Suprapubic skin (tissue), 4 donors: ENCODE measurements at regions not wholly inside any gene's neighbourhood (a gene's known extent, or its start where the extent isn't known, plus 50 kb on each side); places are given as distances from the start of the nearest gene placed in this dataset.

Experiments
- DNase-seq, 2 donors: peaks; one replicate each; pipeline ENCODE4 v3.0.0-alpha.2; 2019; ENCODE audit warnings: low spot score in 2 of 2
- H3K27ac ChIP-seq: fragments of 200-600 bp; sonication (generic); one replicate; pipeline ENCODE4 v1.5.1; 2019
- H3K27me3 ChIP-seq: fragments of 200-600 bp; sonication (generic); one replicate; pipeline ENCODE4 v1.5.1; 2019
- H3K36me3 ChIP-seq: fragments of 200-600 bp; sonication (generic); one replicate; pipeline ENCODE4 v1.5.1; 2019
- H3K4me1 ChIP-seq: fragments of 200-600 bp; sonication (generic); one replicate; pipeline ENCODE4 v1.5.1; 2019
- H3K4me3 ChIP-seq: fragments of 200-600 bp; sonication (generic); one replicate; pipeline ENCODE4 v1.5.1; 2019; ENCODE audit warnings: mild to moderate bottlenecking
- H3K9me3 ChIP-seq: fragments of 200-600 bp; sonication (generic); one replicate; pipeline ENCODE4 v1.5.1; 2019
- CTCF ChIP-seq, 2 donors: fragments of 200-600 bp in 1 of 2; fragments of 450-650 bp in 1 of 2; sonication (generic) in 1 of 2; IDR thresholded peaks; one replicate each; pipeline ENCODE4 v1.5.1; 2016 to 2019; ENCODE audit warnings: antibody characterized with exemption in 2 of 2, mild to moderate bottlenecking in 1 of 2, moderate library complexity in 1 of 2
- EP300 ChIP-seq: sonication (generic); formaldehyde crosslinking; IDR thresholded peaks from one replicate; pipeline ENCODE4 v1.6.1; 2017; ENCODE audit warnings: antibody characterized with exemption
- POLR2A ChIP-seq, 2 donors: fragments of 450-650 bp; IDR thresholded peaks; one replicate each; pipeline ENCODE4 v1.6.1; 2017; ENCODE audit warnings: antibody characterized with exemption in 2 of 2, mild to moderate bottlenecking in 2 of 2, moderate library complexity in 2 of 2
- POLR2AphosphoS5 ChIP-seq, 3 donors: sonication (generic); formaldehyde crosslinking; IDR thresholded peaks; one replicate each; pipeline ENCODE4 v1.6.1; 2017; ENCODE audit warnings: antibody characterized with exemption in 3 of 3
- WGBS: methylation state at CpG from one replicate; pipeline ENCODE4 v1.1.5; 2018; 5-methylcytosine and 5-hydroxymethylcytosine counted together

DNA sequence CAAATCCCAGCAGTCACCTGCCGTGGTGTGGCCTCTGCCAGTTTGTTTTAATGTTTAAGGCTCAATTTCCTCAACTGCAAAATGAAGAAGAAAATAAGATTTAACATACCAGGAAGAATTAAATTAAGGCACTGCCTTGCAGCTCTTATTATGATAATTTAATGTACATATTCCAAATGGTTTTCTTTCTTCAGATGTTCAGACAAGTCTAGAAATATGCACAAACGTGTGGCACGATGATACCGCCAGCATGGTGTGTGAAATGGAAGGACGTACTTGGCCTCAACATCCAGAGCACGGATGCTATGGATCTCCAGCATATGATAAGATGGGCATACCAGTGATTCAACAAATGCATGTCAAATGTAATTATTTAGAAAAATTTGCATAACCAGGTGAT lies 959.4 kb upstream of the TMEM132C start:
- no peak for TF ChIP-seq POLR2AphosphoS5 (IDR thresholded peaks at IDR 0.05)
- no peak for TF ChIP-seq EP300
- TF ChIP-seq CTCF (IDR thresholded peaks at IDR 0.05): no peak
- TF ChIP-seq POLR2A (IDR thresholded peaks at IDR 0.05): no peak
- H3K27me3 ChIP-seq: peaks cover 8% of the 10 kb centered on the region
- WGBS: 78% methylated on average over 6 of the region's 6 CpGs
- H3K36me3 ChIP-seq: no peaks in the 10 kb centered on the region
- H3K9me3 ChIP-seq: no peaks in the 10 kb centered on the region
- H3K4me1 ChIP-seq: no peaks in the 10 kb centered on the region
- DNase-seq: no peak
- no peak overlapping the region for H3K4me3 ChIP-seq
- no peak overlapping the region for H3K27ac ChIP-seq

- H3K9me3 ChIP-seq: no peaks in the 10 kb centered on the region
- no peaks in the 10 kb centered on the region for H3K4me1 ChIP-seq
- H3K27ac ChIP-seq: no peak overlapping the region
- TF ChIP-seq EP300 (no peak), POLR2AphosphoS5 (IDR thresholded peaks at IDR 0.05) (no peak), CTCF (IDR thresholded peaks at IDR 0.05) (no peak), POLR2A (IDR thresholded peaks at IDR 0.05) (no peak)
- H3K36me3 ChIP-seq: no peaks in the 10 kb centered on the region
- 100% methylated on average over 1 of the region's 1 CpG for WGBS
- no peak for DNase-seq
- H3K4me3 ChIP-seq: no peak overlapping the region
- H3K27me3 ChIP-seq: peaks cover 8% of the 10 kb centered on the region
These were observed 958.8 kb upstream of the TMEM132C start for GRCh38 chr12:127308148-127308547.

DNA sequence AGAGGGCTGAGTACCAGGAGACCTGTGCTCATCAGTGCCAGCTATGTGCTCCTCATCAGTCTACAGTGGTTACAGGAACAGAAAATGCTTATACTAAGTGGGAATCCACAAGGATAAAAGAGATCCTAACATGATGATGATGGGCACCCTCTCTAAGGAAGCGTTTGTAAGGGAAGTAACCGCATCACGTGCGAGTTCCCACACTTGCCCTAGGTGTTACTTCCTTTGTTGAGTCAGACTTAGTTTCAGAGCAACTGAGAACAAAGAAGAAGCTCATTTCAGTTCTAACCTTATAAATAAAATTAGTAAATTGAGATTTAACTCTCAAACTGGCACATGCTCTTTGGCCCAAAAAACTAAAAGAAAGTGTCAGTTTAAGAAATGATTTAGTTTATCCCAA lies 956.4 kb upstream of the TMEM132C start:
- Histone ChIP-seq H3K9me3 (no peaks in the 10 kb centered on the region), H3K4me3 (no peak overlapping the region), H3K4me1 (no peaks in the 10 kb centered on the region), H3K36me3 (no peaks in the 10 kb centered on the region), H3K27me3 (no peaks in the 10 kb centered on the region), H3K27ac (no peak overlapping the region)
- no peak for DNase-seq
- TF ChIP-seq CTCF (IDR thresholded peaks at IDR 0.05): no peak
- no peak for TF ChIP-seq POLR2A (IDR thresholded peaks at IDR 0.05)
- TF ChIP-seq EP300: no peak
- TF ChIP-seq POLR2AphosphoS5 (IDR thresholded peaks at IDR 0.05): no peak
- 66% methylated on average over 4 of the region's 4 CpGs for WGBS

DNA sequence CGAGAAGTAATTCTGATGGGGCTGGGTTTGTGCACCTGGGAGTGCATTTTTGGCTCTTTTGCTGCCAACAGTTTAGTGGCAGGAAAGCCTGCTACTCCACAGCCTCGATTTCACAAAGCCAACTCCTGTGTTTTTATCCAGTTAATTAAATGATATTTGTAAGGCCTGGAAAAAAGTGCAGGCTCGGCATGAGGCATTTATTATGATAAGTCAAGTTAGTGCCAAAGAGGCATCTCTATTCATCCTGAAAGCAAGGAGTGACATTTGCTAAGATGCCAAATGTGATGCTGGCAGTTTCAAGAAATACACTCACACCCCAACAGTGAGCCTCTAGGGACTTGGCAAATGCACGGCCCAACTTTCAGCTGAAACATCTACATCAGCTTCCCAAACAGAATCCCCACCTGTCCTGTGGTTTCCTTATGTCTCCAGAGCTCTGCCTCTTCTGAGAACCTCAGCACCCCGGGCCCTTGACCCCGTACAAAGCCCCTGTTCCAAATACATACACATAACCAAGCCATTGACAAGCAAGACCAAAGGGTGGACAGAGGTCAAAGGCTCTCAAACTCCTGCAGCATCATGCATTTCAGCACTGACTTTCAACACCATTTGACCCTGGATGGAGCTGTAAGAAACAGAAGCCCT lies 955.1 kb upstream of the TMEM132C start:
- H3K9me3 ChIP-seq: no peaks in the 10 kb centered on the region
- WGBS: 61% methylated on average over 6 of the region's 6 CpGs
- H3K4me1 ChIP-seq: no peaks in the 10 kb centered on the region
- TF ChIP-seq EP300: no peak
- no peak for TF ChIP-seq POLR2A (IDR thresholded peaks at IDR 0.05)
- no peak for TF ChIP-seq CTCF (IDR thresholded peaks at IDR 0.05)
- no peak for TF ChIP-seq POLR2AphosphoS5 (IDR thresholded peaks at IDR 0.05)
- no peaks in the 10 kb centered on the region for H3K27me3 ChIP-seq
- no peak overlapping the region for H3K4me3 ChIP-seq
- DNase-seq: no peak
- no peak overlapping the region for H3K27ac ChIP-seq
- no peaks in the 10 kb centered on the region for H3K36me3 ChIP-seq

DNA sequence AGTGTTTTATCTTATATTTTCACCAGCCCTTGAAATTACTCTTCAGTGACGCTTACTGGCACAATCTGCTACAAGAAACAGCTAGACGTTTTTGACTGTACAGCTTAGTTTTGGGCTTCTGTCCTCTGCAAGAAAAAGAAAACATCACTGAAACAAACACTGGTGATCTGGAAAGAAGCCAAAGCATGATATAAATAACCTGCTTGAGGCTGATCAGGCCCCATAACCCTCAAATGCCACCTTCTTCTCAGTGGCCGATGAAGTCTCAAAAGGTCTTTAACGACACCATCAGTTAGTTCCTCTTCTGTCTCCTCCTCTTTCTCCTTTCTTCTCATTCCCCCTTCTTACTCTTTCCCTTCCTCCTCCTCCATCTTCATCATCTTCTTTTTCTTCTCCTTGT lies 942.3 kb upstream of the TMEM132C start:
- DNase-seq: no peak
- WGBS: 75% methylated on average over 4 of the region's 4 CpGs
- H3K27ac ChIP-seq: no peak overlapping the region
- no peaks in the 10 kb centered on the region for H3K4me1 ChIP-seq
- H3K36me3 ChIP-seq: no peaks in the 10 kb centered on the region
- H3K4me3 ChIP-seq: no peak overlapping the region
- no peaks in the 10 kb centered on the region for H3K9me3 ChIP-seq
- TF ChIP-seq POLR2AphosphoS5 (IDR thresholded peaks at IDR 0.05) (no peak), EP300 (no peak), CTCF (IDR thresholded peaks at IDR 0.05) (no peak), POLR2A (IDR thresholded peaks at IDR 0.05) (no peak)
- no peaks in the 10 kb centered on the region for H3K27me3 ChIP-seq
